ENCODE measurements at regions not wholly inside any gene's neighbourhood (a gene's known extent, or its start where the extent isn't known, plus 50 kb on each side); places are given as distances from the start of the nearest gene placed in this dataset.

DNA sequence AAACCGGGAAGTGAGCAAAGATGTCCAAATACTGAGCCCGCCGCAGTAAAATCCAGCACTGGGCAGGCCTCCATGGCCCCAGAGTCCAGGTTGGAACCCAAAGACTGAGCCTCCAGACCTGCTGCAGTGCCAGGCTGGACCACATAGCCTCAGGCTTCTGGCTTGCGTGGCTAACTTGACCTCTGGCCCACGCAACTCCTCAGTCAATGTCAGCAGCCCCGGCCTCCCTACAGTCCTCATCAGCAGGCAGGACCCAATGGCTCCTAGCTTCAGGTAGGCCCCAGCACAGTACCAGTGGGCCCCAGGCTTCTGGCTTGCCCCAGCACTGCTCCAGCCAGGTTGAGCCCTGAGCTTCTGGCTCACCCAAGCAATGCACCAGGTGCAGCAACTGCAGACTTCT, 245.1 kb upstream of the AFDN start:
- TF ChIP-seq, protein P1, sequence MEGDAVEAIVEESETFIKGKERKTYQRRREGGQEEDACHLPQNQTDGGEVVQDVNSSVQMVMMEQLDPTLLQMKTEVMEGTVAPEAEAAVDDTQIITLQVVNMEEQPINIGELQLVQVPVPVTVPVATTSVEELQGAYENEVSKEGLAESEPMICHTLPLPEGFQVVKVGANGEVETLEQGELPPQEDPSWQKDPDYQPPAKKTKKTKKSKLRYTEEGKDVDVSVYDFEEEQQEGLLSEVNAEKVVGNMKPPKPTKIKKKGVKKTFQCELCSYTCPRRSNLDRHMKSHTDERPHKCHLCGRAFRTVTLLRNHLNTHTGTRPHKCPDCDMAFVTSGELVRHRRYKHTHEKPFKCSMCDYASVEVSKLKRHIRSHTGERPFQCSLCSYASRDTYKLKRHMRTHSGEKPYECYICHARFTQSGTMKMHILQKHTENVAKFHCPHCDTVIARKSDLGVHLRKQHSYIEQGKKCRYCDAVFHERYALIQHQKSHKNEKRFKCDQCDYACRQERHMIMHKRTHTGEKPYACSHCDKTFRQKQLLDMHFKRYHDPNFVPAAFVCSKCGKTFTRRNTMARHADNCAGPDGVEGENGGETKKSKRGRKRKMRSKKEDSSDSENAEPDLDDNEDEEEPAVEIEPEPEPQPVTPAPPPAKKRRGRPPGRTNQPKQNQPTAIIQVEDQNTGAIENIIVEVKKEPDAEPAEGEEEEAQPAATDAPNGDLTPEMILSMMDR (IDR thresholded peaks at IDR 0.05), result no peak
- peak; percentile 7 for DNase-seq
- Histone ChIP-seq H3K9ac (ENCODE audit: low read depth in 2 of 2, low read length in 2 of 2) (no peak overlapping the region), H3K4me3 (no peak overlapping the region), H3K27ac (no peak overlapping the region), H3K36me3 (no peaks in the 10 kb centered on the region), H3K27me3 (no peaks in the 10 kb centered on the region), H3K4me1 (no peaks in the 10 kb centered on the region), H3K9me3 (no peaks in the 10 kb centered on the region)
- intact Hi-C loops (cut with DNase I), result no loop called here

DNA sequence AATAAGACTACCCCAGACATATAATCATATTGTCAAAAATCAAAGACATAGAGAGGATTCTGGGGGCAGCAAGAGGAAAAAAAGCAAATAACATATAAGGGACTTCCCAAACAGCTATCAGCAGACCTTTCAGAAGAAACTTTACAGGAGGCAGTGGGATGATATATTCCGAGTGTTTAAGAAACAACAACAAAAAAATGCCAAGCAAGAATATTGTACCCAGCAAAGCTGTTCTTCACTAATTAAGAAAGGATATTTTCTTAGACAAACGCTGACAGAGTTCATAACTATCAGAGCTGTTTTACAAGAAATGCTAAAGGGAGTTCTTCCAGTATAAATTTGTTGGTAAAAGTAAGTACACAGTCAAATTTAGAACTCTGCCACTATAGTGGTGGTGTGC, 243.3 kb upstream of the AFDN start:
- H3K36me3 ChIP-seq, result no peaks in the 10 kb centered on the region
- DNase-seq, result no peak
- no peaks in the 10 kb centered on the region for H3K9me3 ChIP-seq
- H3K9ac ChIP-seq (ENCODE audit: low read depth in 2 of 2, low read length in 2 of 2), result no peak overlapping the region
- TF ChIP-seq, protein P1 (IDR thresholded peaks at IDR 0.05), result no peak
- H3K4me3 ChIP-seq, result no peak overlapping the region
- H3K4me1 ChIP-seq, result no peaks in the 10 kb centered on the region
- H3K27ac ChIP-seq, result no peak overlapping the region
- no peaks in the 10 kb centered on the region for H3K27me3 ChIP-seq
- intact Hi-C loops (cut with DNase I), result no loop called here

DNA sequence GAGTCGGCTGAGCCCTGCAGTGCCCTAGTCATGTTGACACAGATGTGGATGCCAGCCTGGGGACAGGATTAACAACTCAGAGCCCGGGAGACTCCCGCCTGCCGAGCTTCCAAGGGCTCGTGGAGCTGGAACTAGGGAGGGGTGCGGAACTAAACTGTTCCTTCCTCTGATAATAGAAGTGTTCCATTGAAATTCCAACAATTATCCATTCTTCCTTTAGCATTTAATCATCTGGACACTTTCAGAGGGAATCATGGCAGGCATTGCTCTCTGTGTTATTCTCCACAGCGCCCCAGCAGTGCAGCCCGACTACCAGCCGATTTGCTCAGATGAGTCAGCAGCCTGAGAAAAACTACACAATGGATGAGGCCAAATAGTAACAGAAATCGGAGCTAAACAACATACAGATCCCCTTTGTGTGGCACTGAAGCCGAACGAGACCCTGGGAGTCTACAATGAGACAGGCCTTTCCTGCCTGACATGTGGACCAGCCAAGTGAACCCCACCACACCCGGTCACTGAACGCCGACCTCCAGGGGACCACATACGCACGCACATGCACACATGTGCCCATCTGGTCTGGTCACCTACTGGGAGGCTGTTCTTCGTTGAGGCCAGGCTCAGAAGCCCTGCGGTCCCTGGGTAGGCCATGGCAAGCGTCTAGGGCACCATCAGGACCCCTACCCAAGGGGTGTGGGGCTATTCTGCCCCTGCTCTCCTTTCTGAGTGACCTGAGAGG, 238.4 kb upstream of the AFDN start:
- TF ChIP-seq, protein P1 (IDR thresholded peaks at IDR 0.05), result no peak
- peak; percentile 10 for DNase-seq
- no peak overlapping the region for H3K27ac ChIP-seq

DNA sequence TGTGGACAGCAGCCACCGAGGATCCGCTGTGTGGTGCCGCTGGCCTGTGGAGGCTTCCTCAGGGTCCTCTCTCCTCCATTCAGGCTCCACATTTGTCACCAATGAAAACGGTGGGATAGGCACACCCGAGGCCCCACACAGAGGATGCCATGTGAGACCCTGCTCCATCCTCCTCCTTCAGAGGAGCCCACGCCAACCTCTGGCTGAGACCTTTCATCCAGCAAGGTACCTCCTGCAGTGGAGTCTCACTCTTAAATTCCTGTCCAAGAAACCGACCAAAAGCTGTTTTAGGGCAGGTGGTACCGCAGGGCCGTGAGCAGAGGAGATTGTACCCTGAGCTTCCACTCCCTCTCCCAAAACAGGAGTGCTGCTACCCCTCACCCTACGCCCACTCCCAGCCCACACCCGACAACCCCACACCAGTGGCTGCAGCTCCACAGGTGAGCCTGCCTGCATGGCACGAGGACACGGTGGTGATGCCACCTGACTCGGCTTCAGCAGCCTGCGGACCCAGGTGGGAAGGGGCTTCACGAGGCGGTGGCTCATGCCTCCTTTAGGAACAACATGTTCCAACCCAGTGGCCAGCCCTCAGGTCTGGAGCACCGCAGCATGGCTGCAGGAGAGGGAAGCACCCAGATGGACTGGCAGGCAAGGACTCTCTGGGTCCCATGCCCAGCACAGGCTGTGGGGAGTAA, 237.6 kb upstream of the AFDN start:
- H3K27ac ChIP-seq, result no peak overlapping the region
- H3K4me3 ChIP-seq, result no peak overlapping the region
- H3K9me3 ChIP-seq, result no peaks in the 10 kb centered on the region
- no peaks in the 10 kb centered on the region for H3K27me3 ChIP-seq
- H3K36me3 ChIP-seq, result no peaks in the 10 kb centered on the region
- H3K4me1 ChIP-seq, result no peaks in the 10 kb centered on the region
- H3K9ac ChIP-seq (ENCODE audit: low read depth in 2 of 2, low read length in 2 of 2), result no peak overlapping the region
- TF ChIP-seq, protein P1 (IDR thresholded peaks at IDR 0.05), result no peak
- DNase-seq, result peak; percentile 12
- intact Hi-C loops (cut with DNase I), result no loop called here

More for the DNA sequence above, 238.4 kb upstream of the AFDN start:
- Histone ChIP-seq H3K36me3 (no peaks in the 10 kb centered on the region), H3K4me1 (no peaks in the 10 kb centered on the region), H3K27me3 (no peaks in the 10 kb centered on the region), H3K9me3 (no peaks in the 10 kb centered on the region), H3K9ac (ENCODE audit: low read depth in 2 of 2, low read length in 2 of 2) (no peak overlapping the region), H3K4me3 (no peak overlapping the region)
- intact Hi-C loops (cut with DNase I), result no loop called here

DNA sequence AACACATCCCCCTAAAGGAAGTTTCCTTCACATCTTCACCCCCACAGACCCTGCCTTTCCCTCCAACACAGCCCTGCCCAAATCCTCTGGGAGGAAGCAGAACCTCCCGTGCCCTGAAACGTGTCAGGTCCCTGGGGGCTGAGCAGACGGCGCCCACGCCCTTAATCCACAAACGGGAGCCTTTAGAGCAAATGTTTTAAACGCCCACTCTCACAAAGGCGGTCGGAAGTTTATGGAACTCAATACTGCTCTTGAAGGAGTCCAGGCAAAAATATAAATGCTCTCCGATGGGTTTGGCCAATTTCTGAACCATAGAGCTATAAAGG, 237.1 kb upstream of the AFDN start:
- Histone ChIP-seq H3K9me3 (no peaks in the 10 kb centered on the region), H3K4me1 (no peaks in the 10 kb centered on the region), H3K27ac (no peak overlapping the region), H3K36me3 (no peaks in the 10 kb centered on the region), H3K27me3 (no peaks in the 10 kb centered on the region), H3K9ac (ENCODE audit: low read depth in 2 of 2, low read length in 2 of 2) (no peak overlapping the region), H3K4me3 (no peak overlapping the region)
- DNase-seq, result peak; percentile 9
- TF ChIP-seq, protein P1 (IDR thresholded peaks at IDR 0.05), result no peak
- intact Hi-C loops (cut with DNase I), result no loop called here

All from colonic mucosa (tissue), 4 donors.